UCSD-AML1 (cell line): ENCODE measurements at regions not wholly inside any gene's neighbourhood (a gene's known extent, or its start where the extent isn't known, plus 50 kb on each side); places are given as distances from the start of the nearest gene placed in this dataset.

Experiments
- DNase-seq: peaks from one replicate; lab custom pipeline; 2025; ENCODE audit not compliant: unreplicated experiment; lab: John Stamatoyannopoulos, UW

GRCh38 chr15:38164507-38164906 lies 88.1 kb upstream of the SPRED1 start:
- DNase-seq, result no peak

GRCh38 chr15:38168467-38169070 lies 84.1 kb upstream of the SPRED1 start:
- no peak for DNase-seq

GRCh38 chr15:38171973-38172372 lies 80.7 kb upstream of the SPRED1 start:
- no peak for DNase-seq

GRCh38 chr15:38174691-38175090 lies 77.9 kb upstream of the SPRED1 start:
- no peak for DNase-seq

- no peak for DNase-seq
Measured at GRCh38 chr15:38176155-38176554, 76.5 kb upstream of the SPRED1 start.

- DNase-seq, result no peak
Measured at GRCh38 chr15:38176691-38177090, 75.9 kb upstream of the SPRED1 start.

GRCh38 chr15:38182900-38183299 lies 69.7 kb upstream of the SPRED1 start:
- no peak for DNase-seq

- no peak for DNase-seq
Measured at GRCh38 chr15:38186507-38186906, 66.1 kb upstream of the SPRED1 start.

GRCh38 chr15:38187630-38188313 lies 64.9 kb upstream of the SPRED1 start:
- DNase-seq, result no peak

GRCh38 chr15:38189671-38190295 lies 62.9 kb upstream of the SPRED1 start:
- DNase-seq, result no peak

GRCh38 chr15:38190501-38190900 lies 62.1 kb upstream of the SPRED1 start:
- DNase-seq, result no peak

GRCh38 chr15:38192496-38192895 lies 60.1 kb upstream of the SPRED1 start:
- DNase-seq, result no peak

GRCh38 chr15:38193496-38193895 lies 59.1 kb upstream of the SPRED1 start:
- no peak for DNase-seq

- no peak for DNase-seq
Measured at GRCh38 chr15:38195191-38195901, 57.3 kb upstream of the SPRED1 start.

GRCh38 chr15:38196076-38196475 lies 56.6 kb upstream of the SPRED1 start:
- DNase-seq, result no peak

- DNase-seq, result no peak
Measured at GRCh38 chr15:38197553-38197952, 55.1 kb upstream of the SPRED1 start.

GRCh38 chr15:38201714-38202113 lies 50.9 kb upstream of the SPRED1 start:
- no peak for DNase-seq

- DNase-seq, result no peak
Measured at GRCh38 chr15:38202361-38202760, 50.3 kb upstream of the SPRED1 start.
